D721Med (cell line): ENCODE measurements at regions not wholly inside any gene's neighbourhood (a gene's known extent, or its start where the extent isn't known, plus 50 kb on each side); places are given as distances from the start of the nearest gene placed in this dataset.
A peak's percentile ranks its signal among the peaks of the same experiment; 100 is the strongest.

Source experiments
- DNase-seq: peaks from one replicate; pipeline ENCODE4 v3.0.0; 2011; ENCODE audit warnings: low spot score; ENCODE audit not compliant: insufficient read length
- FAIRE-seq: peaks from 2 replicates; lab custom pipeline; 2011; peaks lifted over from hg19 to GRCh38; lab: Jason Lieb, UNC
- TF ChIP-seq, protein P1 (sequence below): IDR thresholded peaks from 2 replicates; pipeline ENCODE4 v1.5.1; 2012; ENCODE audit warnings: mild to moderate bottlenecking, control low read depth; ENCODE audit not compliant: insufficient read depth; ENCODE audit errors: missing control alignments

DNA sequence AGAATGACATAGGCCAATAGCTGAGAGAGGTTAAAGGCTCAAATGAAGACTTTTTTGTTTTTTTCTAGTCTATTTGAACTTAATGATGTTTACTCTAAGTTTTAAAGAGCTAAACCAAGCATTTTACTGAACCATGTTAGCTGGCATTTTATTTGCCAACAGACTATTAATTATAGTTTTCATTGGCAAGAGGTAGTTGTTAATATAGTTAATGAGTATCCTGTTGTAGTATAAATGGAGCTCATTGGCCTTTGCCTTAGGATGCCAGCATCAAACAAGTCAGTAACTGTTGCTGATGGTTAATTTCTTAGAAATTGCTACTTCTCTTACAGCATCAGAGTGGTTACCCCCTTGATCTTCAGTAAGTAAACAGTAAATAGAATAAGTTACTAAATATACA lies 339.0 kb upstream of the B3GALT2 start:
- FAIRE-seq (no peak), DNase-seq (no peak)
- TF ChIP-seq, protein P1, sequence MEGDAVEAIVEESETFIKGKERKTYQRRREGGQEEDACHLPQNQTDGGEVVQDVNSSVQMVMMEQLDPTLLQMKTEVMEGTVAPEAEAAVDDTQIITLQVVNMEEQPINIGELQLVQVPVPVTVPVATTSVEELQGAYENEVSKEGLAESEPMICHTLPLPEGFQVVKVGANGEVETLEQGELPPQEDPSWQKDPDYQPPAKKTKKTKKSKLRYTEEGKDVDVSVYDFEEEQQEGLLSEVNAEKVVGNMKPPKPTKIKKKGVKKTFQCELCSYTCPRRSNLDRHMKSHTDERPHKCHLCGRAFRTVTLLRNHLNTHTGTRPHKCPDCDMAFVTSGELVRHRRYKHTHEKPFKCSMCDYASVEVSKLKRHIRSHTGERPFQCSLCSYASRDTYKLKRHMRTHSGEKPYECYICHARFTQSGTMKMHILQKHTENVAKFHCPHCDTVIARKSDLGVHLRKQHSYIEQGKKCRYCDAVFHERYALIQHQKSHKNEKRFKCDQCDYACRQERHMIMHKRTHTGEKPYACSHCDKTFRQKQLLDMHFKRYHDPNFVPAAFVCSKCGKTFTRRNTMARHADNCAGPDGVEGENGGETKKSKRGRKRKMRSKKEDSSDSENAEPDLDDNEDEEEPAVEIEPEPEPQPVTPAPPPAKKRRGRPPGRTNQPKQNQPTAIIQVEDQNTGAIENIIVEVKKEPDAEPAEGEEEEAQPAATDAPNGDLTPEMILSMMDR = no peak

DNA sequence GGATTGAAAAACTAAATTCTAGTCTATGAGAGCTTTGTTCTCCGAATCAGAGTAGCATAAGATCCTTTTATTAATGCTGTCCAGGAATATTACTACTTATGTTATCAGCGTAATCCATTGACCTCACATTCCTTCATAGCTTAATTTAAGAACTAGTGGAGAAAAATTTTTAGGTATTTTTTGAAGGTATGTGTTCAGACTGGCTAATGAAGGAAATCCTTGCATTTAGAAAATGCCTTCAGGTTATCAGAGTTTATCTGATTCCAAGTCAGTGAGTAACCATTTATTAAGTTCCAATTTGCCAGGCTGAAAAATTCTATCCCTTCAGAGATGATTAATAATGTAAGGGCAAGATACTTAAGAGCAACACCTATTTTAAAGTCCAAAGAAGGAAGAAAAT lies 338.2 kb upstream of the B3GALT2 start:
- FAIRE-seq (peak; percentile 11), DNase-seq (no peak)
- TF ChIP-seq, protein P1 = no peak

DNA sequence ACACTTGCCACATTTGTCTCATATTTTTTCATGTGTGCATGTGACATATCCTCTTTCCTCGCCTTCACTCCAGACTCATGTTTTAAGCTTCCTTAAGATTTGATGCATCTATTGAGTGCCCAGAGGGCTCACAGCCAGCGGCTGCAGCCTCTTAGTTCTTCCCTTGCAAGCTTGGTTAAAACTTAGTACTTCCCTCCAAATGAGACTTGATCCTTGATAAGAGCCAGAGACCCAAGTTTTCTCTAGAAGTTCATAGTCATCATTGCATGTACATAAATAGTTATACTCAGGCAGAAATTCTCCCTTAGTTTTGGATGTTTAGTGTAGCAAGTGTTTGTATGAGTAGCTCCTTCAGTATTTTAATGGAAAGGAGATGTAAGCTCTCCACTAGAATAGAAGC lies 337.6 kb upstream of the B3GALT2 start:
- no peak for FAIRE-seq

DNA sequence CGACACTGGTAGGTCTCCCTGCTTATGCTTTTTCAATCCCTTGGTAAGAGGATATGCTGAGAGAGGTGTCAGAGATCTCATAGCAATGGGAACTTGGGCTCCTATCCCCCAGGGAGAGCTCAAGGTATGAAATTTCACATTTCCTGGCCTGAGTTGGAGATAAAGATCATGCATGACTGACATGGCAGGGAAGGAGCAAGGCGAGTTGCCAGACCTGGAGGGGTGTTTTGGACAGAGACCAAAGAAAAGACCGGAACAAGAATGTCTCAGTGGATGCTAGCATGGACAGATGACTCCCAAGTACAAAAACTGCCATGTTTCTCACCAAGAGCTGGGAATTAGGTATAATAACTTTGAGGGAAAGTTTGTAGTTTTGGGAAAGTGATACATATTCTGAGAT lies 334.1 kb upstream of the B3GALT2 start:
- TF ChIP-seq, protein P1 = no peak
- no peak for DNase-seq
- no peak for FAIRE-seq

More for the DNA sequence above, 337.6 kb upstream of the B3GALT2 start:
- TF ChIP-seq, protein P1 = no peak
- DNase-seq = no peak

DNA sequence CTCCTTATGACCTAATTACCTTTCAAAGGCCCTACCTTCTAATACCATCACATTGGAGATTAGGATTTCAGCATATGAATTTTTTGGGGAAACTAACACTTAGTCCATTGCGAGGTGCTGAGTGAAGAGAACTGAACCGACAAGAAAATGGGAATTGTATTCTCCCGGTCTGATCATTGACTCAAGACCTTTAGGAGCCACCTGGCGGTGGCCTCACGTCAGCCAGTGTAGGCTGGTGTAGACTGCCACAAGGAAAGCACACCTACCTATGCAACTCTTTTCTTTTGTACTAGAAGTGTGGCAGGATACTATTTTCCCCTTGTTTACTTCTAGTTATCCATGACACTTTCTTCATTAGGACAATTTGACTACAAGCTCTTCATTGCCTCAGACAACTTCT lies 333.5 kb upstream of the B3GALT2 start:
- TF ChIP-seq, protein P1 = no peak
- DNase-seq = no peak
- no peak for FAIRE-seq

DNA sequence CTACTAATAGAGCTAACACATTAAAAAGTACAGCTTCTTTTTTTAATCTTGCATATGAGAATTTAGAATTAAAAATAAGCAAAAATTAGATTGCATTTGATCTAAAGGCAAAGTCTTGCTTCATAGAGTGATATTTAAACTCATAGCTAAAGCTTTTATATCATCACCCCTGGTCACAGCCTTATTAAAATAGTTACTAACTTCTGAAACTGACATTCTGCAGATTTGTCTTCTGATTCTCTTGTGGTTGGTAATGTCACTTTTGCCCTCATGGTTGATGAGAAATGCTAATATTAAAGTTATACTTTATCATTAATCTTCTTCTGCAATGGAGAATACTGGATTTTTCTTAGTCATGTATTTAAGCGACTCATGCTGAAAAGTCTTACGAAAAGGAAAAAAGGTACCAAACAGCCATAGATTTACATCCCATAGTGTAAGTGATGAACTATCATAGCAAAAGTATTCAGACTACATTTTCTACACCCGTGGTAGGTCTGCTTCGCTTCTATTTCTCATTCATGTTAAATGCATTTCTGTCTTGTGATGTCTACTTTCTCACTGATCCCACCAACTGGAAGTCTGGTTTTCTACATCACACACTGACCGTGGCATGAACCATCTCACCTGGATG lies 330.5 kb upstream of the B3GALT2 start:
- TF ChIP-seq, protein P1 = no peak
- no peak for DNase-seq
- peak; percentile 48 for FAIRE-seq

DNA sequence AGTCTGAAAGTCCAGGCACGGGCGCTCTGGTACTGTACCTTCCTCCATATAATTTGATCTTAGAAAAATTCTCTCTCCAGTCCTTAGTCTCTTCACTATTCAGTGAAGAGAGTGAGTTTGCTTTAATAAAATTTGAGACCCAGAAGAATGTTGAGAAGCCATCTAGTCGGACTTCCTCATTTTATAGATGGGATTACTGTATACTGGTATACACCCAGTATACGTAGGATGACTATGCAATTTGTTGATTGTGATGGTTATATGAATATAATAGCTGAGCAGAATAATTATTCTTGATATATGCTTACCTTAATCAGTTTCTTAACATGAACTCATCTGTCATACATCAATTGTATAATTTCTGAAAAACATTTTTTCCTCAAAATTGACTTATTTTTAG lies 328.0 kb upstream of the B3GALT2 start:
- TF ChIP-seq, protein P1 = no peak
- peak; percentile 51 for FAIRE-seq
- no peak for DNase-seq
